ENCODE measurements at regions not wholly inside any gene's neighbourhood (a gene's known extent, or its start where the extent isn't known, plus 50 kb on each side); places are given as distances from the start of the nearest gene placed in this dataset.

GRCh38 chr9:106400170-106400569 is 462.8 kb upstream of the ZNF462 start:
- no peaks in the 10 kb centered on the region for H3K36me3 Mint-ChIP-seq (ENCODE audit: insufficient read depth, unreplicated experiment)
- no peak for TF ChIP-seq CTCF (IDR thresholded peaks at IDR 0.05; ENCODE audit: unreplicated experiment)
- CTCF ChIA-PET, result no interaction called here
- BruUV-seq (replicated peaks), result no TSS peak
- no peak overlapping the region for H3K4me3 Mint-ChIP-seq (ENCODE audit: low read depth, unreplicated experiment)
- H3K27ac Mint-ChIP-seq (ENCODE audit: unreplicated experiment), result no peak overlapping the region
- no peaks in the 10 kb centered on the region for H3K27me3 Mint-ChIP-seq (ENCODE audit: unreplicated experiment)
- H3K4me1 Mint-ChIP-seq (ENCODE audit: low read depth, unreplicated experiment), result no peaks in the 10 kb centered on the region
- intact Hi-C loops (cut with micrococcal nuclease; ENCODE audit: unreplicated experiment), result no loop called here
- no peaks in the 10 kb centered on the region for H3K9me3 Mint-ChIP-seq (ENCODE audit: low read depth, unreplicated experiment)
- no peak for DNase-seq

- no peak overlapping the region for H3K27ac Mint-ChIP-seq (ENCODE audit: unreplicated experiment)
- intact Hi-C loops (cut with micrococcal nuclease; ENCODE audit: unreplicated experiment), result no loop called here
- DNase-seq, result no peak
Measured at GRCh38 chr9:106400950-106401349, 462.0 kb upstream of the ZNF462 start.

GRCh38 chr9:106403081-106403480 is 459.9 kb upstream of the ZNF462 start:
- no peak overlapping the region for H3K27ac Mint-ChIP-seq (ENCODE audit: unreplicated experiment)
- no peaks in the 10 kb centered on the region for H3K9me3 Mint-ChIP-seq (ENCODE audit: low read depth, unreplicated experiment)
- CTCF ChIA-PET, result interaction anchor here (0.6 kb wide), 1 partner anchor 673 kb away, joined by 3 read pairs; no protein-coding TSS in a partner anchor
- no peak for TF ChIP-seq CTCF (IDR thresholded peaks at IDR 0.05; ENCODE audit: unreplicated experiment)
- intact Hi-C loops (cut with micrococcal nuclease; ENCODE audit: unreplicated experiment), result no loop called here
- no peak for DNase-seq
- H3K27me3 Mint-ChIP-seq (ENCODE audit: unreplicated experiment), result no peaks in the 10 kb centered on the region
- H3K4me1 Mint-ChIP-seq (ENCODE audit: low read depth, unreplicated experiment), result no peaks in the 10 kb centered on the region
- H3K36me3 Mint-ChIP-seq (ENCODE audit: insufficient read depth, unreplicated experiment), result no peaks in the 10 kb centered on the region
- H3K4me3 Mint-ChIP-seq (ENCODE audit: low read depth, unreplicated experiment), result no peak overlapping the region
- no TSS peak for BruUV-seq (replicated peaks)

More at GRCh38 chr9:106400950-106401349, 462.0 kb upstream of the ZNF462 start:
- Mint-ChIP-seq H3K4me1 (ENCODE audit: low read depth, unreplicated experiment) (no peaks in the 10 kb centered on the region), H3K4me3 (ENCODE audit: low read depth, unreplicated experiment) (no peak overlapping the region), H3K36me3 (ENCODE audit: insufficient read depth, unreplicated experiment) (no peaks in the 10 kb centered on the region), H3K27me3 (ENCODE audit: unreplicated experiment) (no peaks in the 10 kb centered on the region), H3K9me3 (ENCODE audit: low read depth, unreplicated experiment) (no peaks in the 10 kb centered on the region)
- CTCF ChIA-PET, result no interaction called here
- no peak for TF ChIP-seq CTCF (IDR thresholded peaks at IDR 0.05; ENCODE audit: unreplicated experiment)
- no TSS peak for BruUV-seq (replicated peaks)

- Mint-ChIP-seq H3K4me3 (ENCODE audit: low read depth, unreplicated experiment) (no peak overlapping the region), H3K36me3 (ENCODE audit: insufficient read depth, unreplicated experiment) (no peaks in the 10 kb centered on the region), H3K27ac (ENCODE audit: unreplicated experiment) (no peak overlapping the region), H3K4me1 (ENCODE audit: low read depth, unreplicated experiment) (no peaks in the 10 kb centered on the region), H3K27me3 (ENCODE audit: unreplicated experiment) (no peaks in the 10 kb centered on the region), H3K9me3 (ENCODE audit: low read depth, unreplicated experiment) (no peaks in the 10 kb centered on the region)
- DNase-seq, result no peak
- no TSS peak for BruUV-seq (replicated peaks)
- CTCF ChIA-PET, result no interaction called here
- no peak for TF ChIP-seq CTCF (IDR thresholded peaks at IDR 0.05; ENCODE audit: unreplicated experiment)
- intact Hi-C loops (cut with micrococcal nuclease; ENCODE audit: unreplicated experiment), result no loop called here
Measured at GRCh38 chr9:106404137-106404536, 458.8 kb upstream of the ZNF462 start.
